ENCODE measurements at regions not wholly inside any gene's neighbourhood (a gene's known extent, or its start where the extent isn't known, plus 50 kb on each side); places are given as distances from the start of the nearest gene placed in this dataset.

DNA sequence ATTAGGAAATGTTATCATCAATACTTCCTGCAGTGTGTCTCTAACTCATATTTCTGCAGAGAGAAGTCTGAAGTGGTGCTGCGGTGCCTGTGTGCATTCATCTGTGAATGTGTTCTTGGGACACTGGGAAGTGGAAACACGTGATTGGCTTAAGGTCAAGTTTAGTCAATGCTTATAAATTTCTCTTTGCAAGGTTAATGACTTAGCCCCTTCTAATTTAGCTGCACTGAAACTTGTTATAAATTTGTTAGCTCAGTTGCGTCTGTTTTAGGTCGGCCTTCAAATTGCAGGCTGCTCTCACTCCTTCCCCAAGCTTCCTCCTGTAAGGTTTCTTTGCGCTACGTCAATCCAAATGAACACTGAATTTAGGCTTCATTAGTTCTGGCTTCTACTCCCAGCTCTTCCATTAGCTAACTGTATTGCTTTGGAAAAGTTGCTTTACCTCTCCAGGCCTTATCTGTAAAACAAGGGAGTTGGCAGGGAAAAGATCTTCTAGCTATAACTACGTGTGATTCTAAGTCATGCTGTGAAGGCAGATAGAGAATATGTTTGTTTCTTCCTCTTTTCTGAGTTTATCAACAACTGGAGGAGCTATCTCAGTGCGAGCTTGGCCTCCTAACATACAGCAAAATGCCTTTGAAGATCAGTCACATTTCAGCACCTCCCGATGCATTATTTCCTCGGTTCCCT is 341.8 kb downstream of the NFIB start:
- TF ChIP-seq POLR2A (IDR thresholded peaks at IDR 0.05): no peak
- no peak for TF ChIP-seq CTCF (IDR thresholded peaks at IDR 0.05)

All from sigmoid colon (tissue), 3 donors.